Mononuclear cell (primary cell): ENCODE measurements at regions not wholly inside any gene's neighbourhood (a gene's known extent, or its start where the extent isn't known, plus 50 kb on each side); places are given as distances from the start of the nearest gene placed in this dataset.

ENCODE experiments used
- H3K27me3 ChIP-seq: 2 replicates; pipeline ENCODE4 v1.6.0; 2011; ENCODE audit warnings: low read length, control low read depth; ENCODE audit not compliant: insufficient read depth
- H3K4me1 ChIP-seq: 2 replicates; pipeline ENCODE4 v1.5.1; 2011; ENCODE audit warnings: mild to moderate bottlenecking, low read length, control low read depth; ENCODE audit not compliant: insufficient read depth
- H3K4me3 ChIP-seq: 2 replicates; pipeline ENCODE4 v1.5.1; 2011; ENCODE audit warnings: mild to moderate bottlenecking, low read length, moderate library complexity
- H3K9me3 ChIP-seq: 2 replicates; pipeline ENCODE4 v1.5.1; 2011; ENCODE audit warnings: low read depth, mild to moderate bottlenecking, control low read depth, low read length

- Histone ChIP-seq H3K27me3 (no peaks in the 10 kb centered on the region), H3K4me1 (no peaks in the 10 kb centered on the region), H3K9me3 (no peaks in the 10 kb centered on the region), H3K4me3 (no peak overlapping the region)
Measured at GRCh38 chr6:51495096-51495495, 592.3 kb downstream of the PKHD1 start.

DNA sequence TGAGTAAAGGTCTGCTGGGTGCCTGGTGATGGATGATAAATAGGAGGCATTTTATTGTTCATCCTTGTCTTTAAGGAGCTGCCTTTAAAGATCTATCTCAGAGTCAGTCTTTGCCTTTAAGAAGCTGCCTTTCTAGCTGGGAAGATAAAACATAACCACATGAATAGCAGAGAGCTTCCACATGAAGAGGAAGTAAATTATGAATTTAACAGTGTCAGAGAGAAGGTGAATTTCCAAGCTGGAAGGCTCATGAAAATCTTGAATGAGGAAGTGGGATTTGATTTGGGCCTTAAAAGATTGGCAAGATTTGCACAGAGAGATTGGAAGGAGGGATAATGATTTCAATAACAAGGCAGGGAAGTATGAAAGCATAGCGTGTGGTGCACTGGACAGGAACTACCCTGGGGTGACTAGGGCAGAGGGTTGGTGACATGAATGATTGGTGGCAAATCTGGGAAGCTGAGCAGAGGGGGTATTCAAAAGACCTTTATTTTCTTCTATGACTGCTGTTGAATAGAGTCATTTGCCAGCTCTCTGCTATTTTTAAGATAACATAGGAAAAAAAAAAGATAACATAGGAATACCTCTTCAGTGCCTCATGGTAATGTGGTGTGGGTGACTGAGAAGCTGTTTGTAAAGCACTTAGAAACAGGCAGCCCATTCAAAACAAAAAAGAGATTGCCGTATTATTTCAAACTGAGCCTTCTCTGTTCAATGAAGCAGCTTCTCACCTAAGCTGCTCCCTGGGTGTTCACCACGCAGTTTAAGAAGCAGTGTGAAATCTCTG lies 591.6 kb downstream of the PKHD1 start:
- Histone ChIP-seq H3K27me3 (no peaks in the 10 kb centered on the region), H3K9me3 (no peaks in the 10 kb centered on the region), H3K4me1 (no peaks in the 10 kb centered on the region), H3K4me3 (no peak overlapping the region)

DNA sequence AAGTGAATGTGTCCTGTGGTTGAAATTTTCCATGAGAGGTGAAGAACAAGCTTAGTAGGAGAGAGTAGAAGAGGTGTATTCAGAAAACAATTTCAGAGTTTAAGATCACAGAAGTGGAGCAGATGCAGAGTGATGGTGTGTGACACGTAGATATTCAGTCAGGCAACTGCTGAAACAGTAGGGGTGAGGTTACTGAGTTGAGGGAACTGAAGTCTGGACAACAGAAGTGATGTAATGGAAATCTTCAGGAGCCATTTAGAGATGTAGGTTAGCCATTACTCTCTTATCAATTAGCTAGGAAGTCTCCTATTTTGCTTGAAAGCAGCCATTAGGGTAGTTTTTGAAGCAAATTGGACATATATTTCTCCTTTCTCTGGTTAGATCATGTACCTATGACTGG lies 584.4 kb downstream of the PKHD1 start:
- Histone ChIP-seq H3K4me1 (no peaks in the 10 kb centered on the region), H3K27me3 (no peaks in the 10 kb centered on the region), H3K4me3 (no peak overlapping the region), H3K9me3 (no peaks in the 10 kb centered on the region)

DNA sequence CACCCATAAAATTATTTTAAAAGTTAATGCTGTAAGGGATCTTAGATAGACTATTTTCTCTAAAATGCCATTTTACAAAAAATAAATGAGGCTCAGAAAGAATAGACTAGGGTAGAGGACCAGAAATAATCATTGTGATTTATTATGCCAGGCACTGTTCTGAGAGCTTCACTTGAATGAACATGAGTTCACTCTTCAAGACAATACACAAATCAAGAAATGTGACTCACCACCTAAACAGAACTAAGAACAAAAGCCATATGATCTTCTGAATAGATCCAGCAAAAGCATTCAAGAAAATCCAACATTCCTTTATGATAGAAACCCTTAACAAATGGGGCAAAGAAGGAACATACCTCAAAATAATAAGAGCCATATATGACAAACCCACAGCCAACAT lies 582.0 kb downstream of the PKHD1 start:
- Histone ChIP-seq H3K27me3 (no peaks in the 10 kb centered on the region), H3K4me1 (no peaks in the 10 kb centered on the region), H3K4me3 (no peak overlapping the region), H3K9me3 (no peaks in the 10 kb centered on the region)

GRCh38 chr6:51509597-51509996 lies 577.8 kb downstream of the PKHD1 start:
- Histone ChIP-seq H3K9me3 (no peaks in the 10 kb centered on the region), H3K4me1 (no peaks in the 10 kb centered on the region), H3K27me3 (no peaks in the 10 kb centered on the region), H3K4me3 (no peak overlapping the region)

GRCh38 chr6:51511081-51511480 lies 576.3 kb downstream of the PKHD1 start:
- Histone ChIP-seq H3K27me3 (no peaks in the 10 kb centered on the region), H3K4me1 (no peaks in the 10 kb centered on the region), H3K4me3 (no peak overlapping the region), H3K9me3 (no peaks in the 10 kb centered on the region)

DNA sequence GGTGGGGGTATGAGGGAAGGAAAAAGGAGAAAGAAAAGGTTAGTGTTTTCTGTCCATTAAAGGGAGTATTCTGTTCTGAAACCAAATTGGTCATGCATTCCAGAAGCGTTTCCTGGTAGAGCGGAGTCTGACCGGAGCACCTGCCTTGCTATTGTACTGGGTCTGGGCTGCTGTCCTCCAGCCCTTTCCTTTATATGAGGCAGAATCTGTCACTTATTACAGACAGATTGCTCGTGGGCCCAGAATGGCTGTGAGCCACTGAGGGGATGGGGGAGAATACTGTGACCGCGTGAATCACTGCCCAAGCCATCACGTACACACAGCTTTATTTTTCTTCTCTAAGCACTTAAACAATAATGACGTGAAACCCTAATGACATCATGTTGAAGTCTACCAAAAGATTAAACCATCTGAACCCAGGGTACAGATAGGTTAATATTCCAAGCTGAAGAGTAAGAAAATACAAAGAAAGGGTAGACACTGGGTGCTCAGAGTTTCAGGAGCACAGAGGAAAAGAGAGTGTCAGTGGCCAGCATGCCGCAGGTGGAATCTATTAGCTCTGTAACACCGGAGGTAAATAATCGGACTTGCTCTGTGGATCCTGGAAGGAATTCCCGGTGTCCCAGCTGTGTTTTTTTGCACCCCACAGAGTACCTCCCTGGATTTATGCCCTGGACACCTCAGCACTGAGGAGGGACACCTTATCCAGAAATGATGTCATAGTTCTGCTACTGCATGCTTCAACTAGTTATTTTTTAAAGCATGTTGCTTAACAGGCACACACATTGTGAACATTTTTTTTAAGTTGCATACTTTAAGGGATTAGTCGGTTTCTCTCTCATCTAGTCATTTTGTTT lies 573.3 kb downstream of the PKHD1 start:
- Histone ChIP-seq H3K4me3 (no peak overlapping the region), H3K4me1 (no peaks in the 10 kb centered on the region), H3K27me3 (no peaks in the 10 kb centered on the region), H3K9me3 (no peaks in the 10 kb centered on the region)

GRCh38 chr6:51514748-51515402 lies 572.5 kb downstream of the PKHD1 start:
- H3K27me3 ChIP-seq = no peaks in the 10 kb centered on the region
- H3K4me1 ChIP-seq = no peaks in the 10 kb centered on the region
- H3K4me3 ChIP-seq = no peak overlapping the region
- no peaks in the 10 kb centered on the region for H3K9me3 ChIP-seq

DNA sequence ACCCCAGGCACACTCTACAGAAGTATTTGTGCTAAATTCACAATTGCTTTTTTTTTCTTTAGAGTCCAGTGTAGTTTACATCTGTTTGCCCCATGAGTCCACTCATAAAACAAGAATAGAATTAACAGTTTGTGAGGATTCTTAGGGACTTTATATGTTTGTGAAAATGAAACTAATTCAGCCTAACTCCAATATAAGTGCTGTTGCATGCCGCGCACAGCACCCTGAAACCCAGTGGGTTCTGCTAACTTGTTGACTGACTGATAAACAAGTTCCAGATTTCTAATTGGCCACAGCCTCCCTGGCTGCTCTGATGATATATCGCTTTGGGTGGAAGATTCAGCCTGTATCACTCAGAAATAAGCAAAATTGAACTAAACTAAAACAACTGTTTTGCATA lies 561.4 kb downstream of the PKHD1 start:
- no peaks in the 10 kb centered on the region for H3K27me3 ChIP-seq
- no peaks in the 10 kb centered on the region for H3K9me3 ChIP-seq
- H3K4me3 ChIP-seq = no peak overlapping the region
- H3K4me1 ChIP-seq = no peaks in the 10 kb centered on the region

- H3K4me3 ChIP-seq = no peak overlapping the region
- H3K27me3 ChIP-seq = no peaks in the 10 kb centered on the region
- no peaks in the 10 kb centered on the region for H3K9me3 ChIP-seq
- no peaks in the 10 kb centered on the region for H3K4me1 ChIP-seq
Measured at GRCh38 chr6:51526922-51527321, 560.5 kb downstream of the PKHD1 start.

GRCh38 chr6:51528556-51528955 lies 558.9 kb downstream of the PKHD1 start:
- Histone ChIP-seq H3K4me1 (no peaks in the 10 kb centered on the region), H3K4me3 (no peak overlapping the region), H3K27me3 (no peaks in the 10 kb centered on the region), H3K9me3 (no peaks in the 10 kb centered on the region)

- Histone ChIP-seq H3K9me3 (no peaks in the 10 kb centered on the region), H3K4me3 (no peak overlapping the region)
Measured at GRCh38 chr6:51529240-51529639, 558.2 kb downstream of the PKHD1 start.

DNA sequence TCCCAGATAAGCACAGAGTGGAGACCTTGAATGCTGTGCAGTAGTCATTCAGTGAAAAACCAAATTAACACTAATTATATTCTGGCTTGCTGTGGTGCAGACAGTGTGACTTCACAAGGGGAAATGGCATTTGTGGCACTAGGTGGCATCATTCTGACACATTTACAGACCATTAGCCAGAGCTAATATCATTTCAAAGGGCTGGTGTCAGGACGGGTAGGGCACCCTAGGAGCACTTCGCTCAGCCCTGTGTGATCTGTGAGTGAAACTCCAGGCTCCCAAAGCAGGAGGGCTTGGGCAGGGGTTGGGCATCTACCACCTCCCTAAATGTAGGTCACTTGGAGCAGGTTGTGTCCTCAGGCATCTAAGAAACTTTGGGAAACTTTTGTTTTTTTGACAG lies 555.8 kb downstream of the PKHD1 start:
- Histone ChIP-seq H3K4me1 (no peaks in the 10 kb centered on the region), H3K4me3 (no peak overlapping the region), H3K9me3 (no peaks in the 10 kb centered on the region), H3K27me3 (no peaks in the 10 kb centered on the region)

More at GRCh38 chr6:51529240-51529639, 558.2 kb downstream of the PKHD1 start:
- Histone ChIP-seq H3K27me3 (no peaks in the 10 kb centered on the region), H3K4me1 (no peaks in the 10 kb centered on the region)

GRCh38 chr6:51533962-51534361 lies 553.5 kb downstream of the PKHD1 start:
- H3K4me1 ChIP-seq = no peaks in the 10 kb centered on the region
- no peaks in the 10 kb centered on the region for H3K9me3 ChIP-seq
- H3K4me3 ChIP-seq = no peak overlapping the region
- H3K27me3 ChIP-seq = no peaks in the 10 kb centered on the region

- no peaks in the 10 kb centered on the region for H3K27me3 ChIP-seq
- no peaks in the 10 kb centered on the region for H3K9me3 ChIP-seq
- H3K4me3 ChIP-seq = no peak overlapping the region
- H3K4me1 ChIP-seq = no peaks in the 10 kb centered on the region
Measured at GRCh38 chr6:51535327-51535726, 552.1 kb downstream of the PKHD1 start.
